Tongue (tissue), 1 donor: ENCODE measurements at regions not wholly inside any gene's neighbourhood (a gene's known extent, or its start where the extent isn't known, plus 50 kb on each side); places are given as distances from the start of the nearest gene placed in this dataset.
"Not testable (repeated sequence)": the region's sequence is repeated elsewhere in the genome, so short reads cannot be mapped to it uniquely, and the experiment has no call there.

ENCODE experiments used
- DNase-seq: peaks from one replicate; pipeline ENCODE4 v3.0.0-alpha.2; 2015

DNA sequence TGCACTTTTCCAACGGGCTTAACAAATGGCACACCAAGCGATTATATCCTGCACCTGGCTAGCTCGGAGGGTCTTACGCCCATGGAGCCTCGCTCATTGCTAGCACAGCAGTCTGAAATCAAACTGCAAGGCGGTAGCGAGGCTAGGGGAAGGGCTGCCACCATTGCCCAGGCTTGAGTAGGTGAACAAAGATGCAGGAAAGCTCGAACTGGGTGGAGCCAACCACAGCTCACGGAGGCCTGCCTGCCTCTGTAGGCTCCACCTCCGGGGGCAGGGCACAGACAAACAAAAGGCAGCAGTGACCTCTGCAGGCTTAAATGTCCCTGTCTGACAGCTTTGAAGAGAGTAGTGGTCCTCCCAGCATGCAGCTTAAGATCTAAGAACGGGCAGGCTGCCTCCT, 365.4 kb downstream of the MMUT start:
- DNase-seq, result not testable (repeated sequence)

DNA sequence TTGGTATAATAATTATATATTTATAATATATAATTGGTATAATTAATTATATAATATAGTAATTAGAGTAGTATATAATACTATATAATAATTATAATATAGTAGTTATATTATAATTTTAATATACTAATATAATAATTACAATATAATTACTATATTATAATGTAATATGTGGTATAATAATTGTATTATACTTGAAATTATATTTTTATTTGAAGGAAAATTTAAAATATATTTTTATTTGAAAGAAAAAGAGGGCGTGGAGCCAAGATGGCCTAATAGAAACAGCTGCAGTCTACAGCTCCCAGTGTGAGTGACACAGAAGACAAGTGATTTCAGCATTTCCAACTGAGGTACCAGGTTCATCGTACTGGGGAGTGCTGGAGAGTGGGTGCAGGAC, 365.9 kb downstream of the MMUT start:
- DNase-seq, result no peak

DNA sequence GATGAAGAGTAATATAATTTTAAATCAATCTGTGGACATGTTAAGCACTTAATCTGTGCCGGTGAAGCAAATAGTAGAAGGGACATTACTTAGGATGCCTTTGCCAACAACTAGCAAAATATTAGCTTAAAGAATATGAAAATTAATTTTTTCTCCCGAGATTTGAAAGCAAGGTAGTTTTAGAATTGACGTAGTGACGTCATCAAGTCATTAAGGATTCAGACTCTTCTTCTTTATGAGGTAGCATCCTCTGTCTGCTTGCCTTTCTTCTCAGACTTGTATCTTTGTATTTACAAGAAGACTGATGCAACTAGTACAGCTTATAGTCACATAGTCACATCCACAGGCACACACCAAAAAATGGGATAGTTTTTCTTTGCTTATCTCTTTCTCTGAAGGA, 374.4 kb downstream of the MMUT start:
- no peak for DNase-seq

DNA sequence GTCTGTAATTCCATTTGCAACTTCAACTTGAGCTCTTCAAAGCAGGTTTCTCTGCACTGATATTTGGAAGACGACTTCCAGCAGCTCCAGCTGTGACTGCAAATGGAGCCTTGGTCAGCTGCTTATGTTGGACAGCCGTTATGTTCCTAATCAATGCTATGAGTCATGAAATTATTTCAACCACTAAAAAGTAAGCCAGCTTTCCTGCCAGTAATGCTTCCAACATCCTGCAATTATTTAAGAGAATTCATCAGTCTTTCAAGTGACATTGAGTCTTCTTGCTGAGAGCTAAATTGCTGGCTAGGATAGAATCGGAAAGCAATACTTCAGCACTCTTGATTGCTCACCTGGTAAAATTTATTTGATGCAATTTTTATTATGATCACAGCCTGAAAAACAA, 375.7 kb downstream of the MMUT start:
- no peak for DNase-seq

DNA sequence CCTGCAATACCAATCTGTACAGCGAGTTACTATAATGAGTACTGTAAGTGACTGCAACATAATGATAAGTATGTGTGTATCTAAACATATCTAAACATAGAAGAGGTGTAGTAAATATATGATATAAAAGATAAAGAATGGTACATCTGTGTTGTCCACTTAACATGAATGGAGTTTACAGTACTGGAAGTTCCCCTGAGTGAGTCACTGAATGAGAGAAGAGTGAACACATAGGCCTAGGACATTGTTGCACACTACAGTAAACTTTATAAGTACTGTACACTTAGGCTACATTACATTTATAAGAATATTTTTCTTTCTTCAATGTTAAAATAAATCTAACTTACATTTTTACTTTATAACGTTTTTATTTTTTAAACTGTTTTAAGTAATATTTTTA, 380.4 kb downstream of the MMUT start:
- no peak for DNase-seq

DNA sequence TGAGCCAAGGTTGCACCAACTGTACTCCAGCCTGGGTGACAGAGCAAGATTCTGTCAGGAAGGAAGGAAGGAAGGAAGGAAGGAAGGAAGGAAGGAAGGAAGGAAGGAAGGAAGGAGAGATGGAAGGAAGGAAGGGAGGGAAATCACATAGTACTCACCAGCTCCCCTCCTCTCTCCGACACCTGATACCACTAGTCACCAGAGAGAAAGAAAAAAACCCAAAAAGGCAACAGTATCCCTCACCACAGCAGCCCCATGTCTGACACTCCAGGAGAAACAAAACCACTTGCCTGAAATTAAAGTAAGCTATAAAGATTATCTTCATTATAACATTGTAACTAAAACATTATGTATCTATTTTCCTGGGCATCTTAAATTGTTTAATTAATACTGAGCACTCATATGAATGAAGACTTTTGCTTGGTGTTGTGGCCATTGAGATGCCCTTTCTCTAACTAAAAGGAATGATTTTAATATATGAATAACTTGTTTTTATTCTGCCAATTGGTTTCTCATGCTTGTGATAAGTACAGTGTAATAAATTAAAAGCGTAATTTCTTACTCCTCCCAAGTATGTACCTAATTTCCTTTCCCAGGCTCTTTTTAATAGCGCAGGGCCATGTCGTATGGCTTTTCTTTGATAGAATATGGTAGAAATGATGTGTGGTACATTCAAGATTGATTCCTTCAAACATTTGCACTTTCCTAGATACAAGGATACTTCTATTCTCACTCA, 390.0 kb downstream of the MMUT start:
- DNase-seq, result no peak

DNA sequence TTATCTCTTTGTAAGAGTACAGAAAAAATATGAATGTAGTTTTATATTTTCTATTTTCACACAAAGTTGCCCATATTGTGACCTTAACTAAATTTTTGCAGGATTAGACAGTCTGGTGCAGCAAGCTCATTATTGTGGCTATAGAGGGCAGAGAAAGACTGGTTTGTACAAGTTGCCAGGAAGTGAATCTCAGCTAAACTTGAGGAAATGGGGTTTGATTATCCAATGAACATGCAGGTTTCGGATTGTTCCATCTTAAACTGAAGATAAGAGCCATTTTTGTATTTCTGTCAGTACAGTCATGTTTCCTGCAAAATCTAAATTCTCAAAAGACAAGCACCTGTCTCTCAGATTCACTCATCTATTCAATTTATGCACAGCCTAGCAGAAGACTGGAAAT, 390.9 kb downstream of the MMUT start:
- no peak for DNase-seq

DNA sequence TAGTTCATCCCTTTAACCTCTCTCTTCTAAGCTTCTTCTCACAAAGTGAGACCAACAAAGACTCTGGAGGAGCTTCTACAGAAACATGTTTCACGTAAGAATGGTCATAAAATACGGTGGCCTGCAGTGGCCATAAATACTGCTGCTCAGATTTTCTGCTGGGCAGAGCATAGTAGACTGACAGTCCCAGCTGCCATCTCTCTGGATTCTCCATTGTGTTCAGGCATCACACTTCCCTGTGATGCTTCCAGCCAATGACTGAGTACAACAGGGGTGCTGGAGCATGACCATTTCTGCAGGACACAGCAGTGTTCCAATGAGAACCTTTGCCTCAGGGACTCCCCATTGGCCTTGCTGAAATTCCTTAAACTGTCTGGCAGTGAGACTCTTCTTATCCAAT, 392.6 kb downstream of the MMUT start:
- no peak for DNase-seq

DNA sequence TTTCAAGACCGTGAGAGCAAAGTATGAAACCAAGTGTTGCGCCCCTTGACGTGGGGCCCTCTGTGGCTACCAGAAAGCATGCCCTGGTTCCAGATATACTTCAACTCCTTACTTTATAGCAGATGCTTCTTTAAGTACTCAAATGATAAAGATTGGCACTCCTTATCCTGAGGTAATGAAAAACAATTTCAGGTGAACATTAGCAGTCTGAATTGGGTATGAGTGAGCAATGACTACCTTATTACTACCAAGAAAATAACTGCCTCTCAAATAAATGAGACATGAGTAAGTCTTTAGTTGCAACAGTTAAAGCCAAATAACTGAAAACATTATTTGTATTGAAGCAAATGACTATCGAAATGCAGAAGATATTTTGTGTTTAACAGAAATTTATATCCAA, 408.7 kb downstream of the MMUT start:
- no peak for DNase-seq

DNA sequence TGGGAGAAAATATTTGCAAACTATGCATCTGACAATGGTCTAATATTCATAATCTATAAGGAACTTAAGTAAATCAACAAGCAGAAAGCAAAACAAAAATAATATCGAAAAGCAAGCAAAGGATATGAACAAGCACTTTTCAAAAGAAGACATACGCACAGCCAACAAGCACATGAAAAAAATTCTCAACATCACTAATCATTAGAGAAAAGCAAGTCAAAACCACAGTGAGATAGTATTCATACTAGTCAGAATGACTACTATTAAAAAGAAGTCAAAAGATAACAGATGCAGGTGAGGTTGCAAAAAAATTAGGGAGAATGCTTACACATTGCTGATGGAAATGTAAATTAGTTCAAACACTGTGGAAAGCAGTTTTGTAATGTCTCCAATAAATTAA, 410.2 kb downstream of the MMUT start:
- no peak for DNase-seq

DNA sequence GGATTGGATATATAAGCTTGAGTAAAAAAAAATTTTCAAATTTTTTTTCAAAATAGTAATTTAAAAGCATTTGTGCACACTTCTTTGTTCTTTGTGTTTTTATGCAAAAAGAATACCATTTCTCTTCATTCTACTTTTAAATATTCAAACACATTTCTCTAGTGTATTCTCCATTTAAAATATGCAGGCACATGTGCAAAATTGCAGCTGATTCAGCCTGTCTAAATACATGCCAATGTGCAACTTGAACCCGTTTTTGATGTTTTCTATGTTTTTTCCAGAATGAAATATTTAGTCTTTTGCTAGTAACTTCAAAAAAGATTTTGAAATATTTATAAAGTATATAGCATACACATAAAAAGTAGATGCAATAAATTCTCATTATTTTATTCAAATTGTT, 411.8 kb downstream of the MMUT start:
- DNase-seq, result no peak

DNA sequence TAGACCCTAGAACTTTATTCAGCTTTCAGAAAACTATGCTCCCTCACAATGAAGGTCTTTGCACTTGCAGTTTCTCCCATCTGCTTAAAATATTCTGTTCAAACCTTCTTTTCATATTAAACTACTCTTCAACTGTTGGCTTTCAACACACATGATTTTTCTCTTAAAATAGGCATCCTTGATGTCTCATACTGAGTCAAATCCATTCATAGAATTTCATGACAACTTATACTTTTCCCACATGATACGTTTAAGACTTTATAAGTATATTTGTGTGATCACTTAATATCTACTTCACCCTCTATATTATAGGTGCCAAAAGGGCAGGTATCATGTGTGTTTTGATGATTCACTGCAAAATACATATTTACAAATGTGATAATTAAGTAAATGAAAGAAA, 412.5 kb downstream of the MMUT start:
- DNase-seq, result no peak

DNA sequence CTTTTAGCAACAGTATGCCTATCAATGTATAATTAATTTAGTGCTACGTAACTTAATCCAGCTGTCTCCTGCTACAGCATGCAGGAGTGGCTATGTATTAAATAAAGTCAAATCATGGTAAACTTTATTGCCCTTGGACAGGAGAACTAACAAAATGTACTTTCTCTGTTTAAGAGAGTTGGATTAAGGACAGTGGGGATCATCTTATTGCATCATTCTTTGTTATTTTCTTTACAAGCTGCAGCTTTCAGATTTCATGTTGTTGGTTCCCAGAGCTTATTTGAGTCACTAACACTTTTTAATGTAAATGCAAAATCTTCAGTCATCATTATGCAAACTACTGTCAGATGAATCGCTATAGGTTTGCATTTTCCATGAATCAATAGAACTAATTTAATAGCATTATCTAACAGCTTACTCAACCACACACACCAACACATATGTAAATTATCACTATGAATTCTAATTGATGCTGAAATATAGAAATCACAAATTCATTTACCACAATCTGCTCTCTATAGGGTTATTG, 424.7 kb downstream of the MMUT start:
- DNase-seq, result no peak

DNA sequence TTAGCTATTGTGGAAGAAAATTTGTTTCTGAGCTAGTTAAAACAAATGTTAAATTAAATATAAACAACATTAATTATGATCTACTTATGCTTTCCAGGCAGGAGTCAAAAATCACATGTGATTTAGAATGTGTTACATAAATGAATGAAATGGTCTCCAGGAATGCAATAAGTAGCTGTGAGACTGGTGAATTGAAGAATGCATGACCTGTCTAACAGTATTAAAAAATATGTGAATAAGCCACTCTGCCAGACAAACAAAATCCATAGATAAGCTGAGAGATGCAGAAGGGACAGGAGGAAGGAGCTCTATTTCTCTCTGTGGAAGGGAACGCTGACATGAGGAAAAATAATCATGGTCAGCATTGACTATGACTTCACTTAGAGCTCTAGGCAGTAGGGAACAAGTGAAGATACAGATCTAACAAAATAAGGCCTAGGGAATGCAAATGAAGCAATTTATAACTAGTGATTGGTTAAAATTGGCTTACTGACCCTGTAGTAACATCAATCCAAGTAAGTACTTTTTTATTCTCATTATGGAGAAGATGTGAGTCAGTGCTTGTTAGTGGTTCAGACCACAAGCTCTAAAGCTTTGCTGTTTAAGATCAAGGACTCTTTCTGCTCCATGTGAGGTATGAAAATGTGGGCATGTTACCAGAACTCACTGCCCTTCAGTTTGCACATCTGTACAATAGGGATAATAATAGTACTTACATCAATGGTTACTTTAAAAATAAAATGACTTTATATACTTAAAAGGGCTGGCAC, 432.6 kb downstream of the MMUT start:
- no peak for DNase-seq

DNA sequence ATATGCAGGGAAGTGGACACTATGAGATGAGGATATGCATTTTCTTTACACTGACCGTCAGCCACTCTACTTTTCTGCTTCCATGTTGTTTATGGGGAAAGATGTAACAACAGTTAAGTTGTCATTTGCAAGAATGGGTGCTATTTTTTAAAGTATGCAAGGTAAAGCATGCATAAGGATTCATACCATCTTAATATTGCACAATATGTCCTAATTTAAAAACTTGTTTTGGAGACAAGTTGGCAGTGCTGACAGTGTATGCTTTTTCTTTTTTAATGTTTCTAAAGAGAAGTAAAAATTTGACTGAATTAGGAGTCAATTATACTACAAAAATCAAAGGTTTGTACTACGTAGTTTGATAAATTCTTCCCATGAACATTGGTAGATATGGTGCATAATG, 435.4 kb downstream of the MMUT start:
- DNase-seq, result no peak

DNA sequence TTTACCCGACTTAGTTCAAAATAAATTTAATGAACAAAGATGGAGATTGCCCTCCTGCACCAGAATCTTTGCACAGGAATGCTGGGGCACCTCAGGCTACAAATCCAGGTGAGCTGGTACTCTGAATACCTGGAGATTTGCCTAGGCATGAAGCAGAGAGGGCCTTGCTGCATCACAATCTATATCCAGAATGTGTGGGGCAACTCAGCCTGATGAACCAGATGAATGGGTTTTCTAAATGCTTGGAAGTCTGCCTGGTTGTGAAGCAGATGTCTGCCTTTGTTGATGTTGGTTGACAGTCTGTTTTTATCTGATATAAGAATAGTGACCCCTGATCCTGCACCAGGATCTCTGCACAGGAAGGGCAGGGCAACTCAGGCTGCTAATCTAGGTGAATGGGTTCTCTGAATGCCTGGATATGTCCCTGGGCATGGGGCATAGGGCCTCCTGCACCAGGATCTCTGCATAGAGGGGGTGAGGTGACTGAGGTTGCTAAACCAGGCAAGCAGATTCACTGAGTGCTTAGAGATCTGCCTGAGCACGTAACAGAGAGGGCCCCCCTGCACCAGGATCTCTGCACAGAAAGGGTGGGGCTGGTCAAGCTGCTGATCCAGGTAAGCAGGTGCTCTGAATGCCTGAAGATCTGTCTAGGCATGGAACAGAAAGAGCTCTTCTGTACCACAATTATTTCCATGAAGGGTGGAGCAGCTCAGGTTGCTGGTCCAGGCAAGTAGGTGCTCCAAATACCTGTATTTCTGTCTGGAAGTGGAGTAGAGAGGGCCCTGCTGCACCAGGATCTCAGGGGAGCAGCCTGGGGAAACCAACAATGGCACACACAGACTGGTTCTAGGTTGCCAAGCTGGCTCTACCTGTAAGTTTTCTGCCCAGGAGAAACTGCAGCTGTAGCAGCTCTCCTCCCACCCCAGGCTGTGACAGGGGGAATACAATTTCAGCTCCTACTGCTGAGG, 437.5 kb downstream of the MMUT start:
- no peak for DNase-seq

DNA sequence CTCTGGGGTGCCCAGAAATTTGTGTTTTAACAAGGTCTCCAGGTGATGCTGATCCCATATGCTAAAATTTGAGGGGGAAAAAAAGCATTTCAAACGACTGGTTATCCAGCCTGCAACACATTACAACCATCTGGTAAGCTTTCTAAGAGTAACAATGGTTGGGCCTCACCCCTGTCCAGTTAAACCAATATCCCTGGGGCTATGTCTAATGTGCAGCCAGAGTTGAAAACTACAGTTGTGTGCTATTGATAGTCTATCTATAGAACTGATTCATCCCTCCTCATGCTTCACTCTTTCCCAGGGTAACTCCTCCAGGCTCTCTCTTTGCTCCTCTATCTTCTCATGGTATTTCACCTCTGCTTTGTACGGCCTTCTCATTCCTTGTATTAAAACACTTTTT, 458.3 kb downstream of the MMUT start:
- DNase-seq, result no peak

DNA sequence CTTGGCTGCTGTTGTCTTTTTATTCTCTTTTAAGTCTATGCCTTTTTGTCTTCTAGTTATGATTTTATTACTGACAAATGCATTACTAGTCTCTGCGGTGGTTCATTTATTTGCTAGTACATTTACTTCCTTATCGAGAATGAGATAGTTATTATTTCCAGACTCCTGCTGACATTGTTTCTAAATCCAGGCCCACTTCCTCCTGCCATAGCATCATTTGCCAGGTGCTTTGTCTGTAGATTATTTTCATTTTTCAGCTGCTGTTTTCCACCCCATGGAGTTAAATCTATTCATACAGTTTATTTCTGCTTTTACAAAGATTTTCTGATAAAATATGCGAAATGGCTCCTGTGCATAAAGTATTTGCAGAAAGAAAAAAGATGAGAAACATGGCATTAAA, 459.7 kb downstream of the MMUT start:
- DNase-seq, result no peak

DNA sequence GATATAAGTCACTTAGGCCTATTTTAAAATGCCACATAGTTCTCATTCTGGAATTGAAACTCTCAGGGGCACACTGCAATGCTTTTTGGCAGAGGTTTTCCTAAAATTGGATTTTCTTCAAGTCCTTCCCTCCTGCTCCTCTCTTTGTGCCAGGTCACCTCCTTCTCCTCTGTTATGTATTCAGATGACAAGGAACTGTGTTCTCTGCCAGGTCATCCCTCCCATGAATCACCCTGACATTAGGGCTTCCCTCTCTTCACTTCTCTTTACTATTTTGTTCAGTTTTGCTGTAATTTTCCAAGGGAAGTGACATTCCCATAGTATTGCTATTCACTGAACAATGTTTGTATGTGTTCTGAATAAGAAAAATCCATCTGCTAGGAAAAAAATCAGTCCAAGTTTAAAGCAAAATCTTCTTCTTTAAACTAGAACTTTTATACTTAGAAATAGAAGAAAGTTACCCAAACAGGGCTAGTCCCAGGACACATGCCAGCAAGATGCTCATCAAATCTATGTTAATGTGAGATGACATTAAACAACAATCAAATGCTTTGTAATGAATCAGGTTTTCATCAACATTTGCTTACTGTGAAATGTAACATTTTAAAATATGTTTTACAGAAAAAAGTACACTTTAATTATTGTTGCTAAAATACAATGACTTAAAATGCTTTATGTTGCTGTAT, 461.1 kb downstream of the MMUT start:
- peak; percentile 11 for DNase-seq

DNA sequence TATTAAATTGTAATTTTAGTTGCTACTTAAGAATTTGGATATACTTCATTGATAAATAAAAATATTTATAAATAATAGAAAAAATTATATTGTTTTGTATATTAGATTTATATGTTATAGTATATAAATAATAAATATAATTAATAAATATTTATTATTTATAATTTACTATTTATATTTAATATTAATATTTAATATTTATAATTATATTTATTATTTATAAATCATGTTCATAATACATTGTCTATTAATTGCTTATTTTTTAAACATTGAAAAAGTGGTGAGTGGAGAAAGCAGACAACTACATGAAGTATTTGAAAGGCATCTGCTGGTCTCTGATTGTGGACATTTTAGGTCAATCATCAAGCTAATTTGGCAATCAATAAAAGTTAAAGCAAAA, 464.5 kb downstream of the MMUT start:
- no peak for DNase-seq

DNA sequence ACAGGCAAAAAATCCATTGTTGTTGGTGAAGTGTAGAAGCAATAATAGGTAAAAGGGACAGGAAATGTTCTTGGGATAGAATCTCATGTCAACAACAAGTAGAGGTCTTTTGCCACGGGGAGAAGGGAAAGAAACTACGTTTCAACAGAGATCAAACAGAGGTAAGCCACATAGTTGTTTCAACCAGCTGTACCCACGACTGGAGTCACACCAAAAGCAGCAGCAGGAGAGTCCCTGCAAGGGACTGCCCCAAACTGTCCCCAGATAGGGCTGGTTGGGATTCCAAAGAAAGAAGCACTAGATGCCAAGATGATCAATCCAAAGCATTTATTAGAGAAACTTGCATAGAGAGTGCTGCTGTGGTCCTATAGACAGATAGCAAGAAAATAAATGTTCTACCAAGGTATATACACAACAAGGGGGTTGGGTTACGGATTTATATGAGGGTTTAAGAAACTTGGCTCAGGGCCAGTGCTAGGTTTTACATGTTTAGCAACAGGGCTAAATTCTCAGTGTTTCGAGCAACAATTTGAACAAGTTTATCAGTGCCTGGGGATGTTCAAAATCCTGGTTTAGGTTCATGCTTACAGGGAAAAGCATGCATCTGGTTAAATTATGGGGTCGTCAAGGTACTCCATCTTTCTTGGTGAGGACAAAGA, 466.5 kb downstream of the MMUT start:
- DNase-seq, result no peak

DNA sequence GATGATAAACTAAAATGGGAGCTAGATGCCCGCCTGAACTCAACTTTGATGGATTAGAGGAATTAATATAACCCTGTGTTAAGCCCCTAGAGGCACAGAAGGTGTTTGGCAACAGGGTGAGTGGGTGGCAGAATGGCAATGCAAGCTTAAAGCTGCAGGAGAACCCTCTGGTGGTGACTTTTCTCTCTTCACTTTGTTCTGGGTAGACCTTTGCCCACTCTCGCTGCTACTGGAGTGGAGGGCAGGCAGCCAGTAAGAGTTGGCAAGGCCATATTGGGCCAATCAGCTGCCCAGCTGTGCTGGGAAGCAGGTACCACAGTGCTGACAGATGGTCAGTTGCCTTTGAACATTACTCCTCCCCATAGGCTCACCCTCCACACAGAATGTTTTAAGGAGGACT, 468.2 kb downstream of the MMUT start:
- DNase-seq, result no peak
